ENCODE measurements at regions not wholly inside any gene's neighbourhood (a gene's known extent, or its start where the extent isn't known, plus 50 kb on each side); places are given as distances from the start of the nearest gene placed in this dataset.

- TF ChIP-seq CTCF (IDR thresholded peaks at IDR 0.05; ENCODE audit: insufficient read depth, low read length), result no peak
- no peak for TF ChIP-seq GABPA (IDR thresholded peaks at IDR 0.05; ENCODE audit: low read depth)
These were observed 104.2 kb downstream of the SEC61B start for GRCh38 chr9:99326112-99326916.

Data from HL-60 (cell line).